ENCODE measurements at regions not wholly inside any gene's neighbourhood (a gene's known extent, or its start where the extent isn't known, plus 50 kb on each side); places are given as distances from the start of the nearest gene placed in this dataset.
"Not testable (repeated sequence)": the region's sequence is repeated elsewhere in the genome, so short reads cannot be mapped to it uniquely, and the experiment has no call there.

GRCh38 chr10:84761994-84762614, 433.7 kb downstream of the CCSER2 start:
- TF ChIP-seq EZH2 (IDR thresholded peaks at IDR 0.05; ENCODE audit: borderline replicate concordance, low read depth, low read length, poor library complexity, severe bottlenecking); CTCF (conservative IDR thresholded peaks at IDR 0.05; ENCODE audit: low read depth, low read length): not testable (repeated sequence)
